GM12873 (cell line): ENCODE measurements at regions not wholly inside any gene's neighbourhood (a gene's known extent, or its start where the extent isn't known, plus 50 kb on each side); places are given as distances from the start of the nearest gene placed in this dataset.

Experiments
- TF ChIP-seq, protein P1 (sequence below): IDR thresholded peaks from 2 replicates; pipeline ENCODE4 v1.5.1; 2012; ENCODE audit warnings: low read depth, mild to moderate bottlenecking, moderate library complexity, low read length, control low read depth; ENCODE audit not compliant: insufficient read depth; ENCODE audit errors: missing control alignments

GRCh38 chr10:44192435-44192834 is 192.5 kb downstream of the CXCL12 start:
- TF ChIP-seq, protein P1, sequence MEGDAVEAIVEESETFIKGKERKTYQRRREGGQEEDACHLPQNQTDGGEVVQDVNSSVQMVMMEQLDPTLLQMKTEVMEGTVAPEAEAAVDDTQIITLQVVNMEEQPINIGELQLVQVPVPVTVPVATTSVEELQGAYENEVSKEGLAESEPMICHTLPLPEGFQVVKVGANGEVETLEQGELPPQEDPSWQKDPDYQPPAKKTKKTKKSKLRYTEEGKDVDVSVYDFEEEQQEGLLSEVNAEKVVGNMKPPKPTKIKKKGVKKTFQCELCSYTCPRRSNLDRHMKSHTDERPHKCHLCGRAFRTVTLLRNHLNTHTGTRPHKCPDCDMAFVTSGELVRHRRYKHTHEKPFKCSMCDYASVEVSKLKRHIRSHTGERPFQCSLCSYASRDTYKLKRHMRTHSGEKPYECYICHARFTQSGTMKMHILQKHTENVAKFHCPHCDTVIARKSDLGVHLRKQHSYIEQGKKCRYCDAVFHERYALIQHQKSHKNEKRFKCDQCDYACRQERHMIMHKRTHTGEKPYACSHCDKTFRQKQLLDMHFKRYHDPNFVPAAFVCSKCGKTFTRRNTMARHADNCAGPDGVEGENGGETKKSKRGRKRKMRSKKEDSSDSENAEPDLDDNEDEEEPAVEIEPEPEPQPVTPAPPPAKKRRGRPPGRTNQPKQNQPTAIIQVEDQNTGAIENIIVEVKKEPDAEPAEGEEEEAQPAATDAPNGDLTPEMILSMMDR, result no peak

DNA sequence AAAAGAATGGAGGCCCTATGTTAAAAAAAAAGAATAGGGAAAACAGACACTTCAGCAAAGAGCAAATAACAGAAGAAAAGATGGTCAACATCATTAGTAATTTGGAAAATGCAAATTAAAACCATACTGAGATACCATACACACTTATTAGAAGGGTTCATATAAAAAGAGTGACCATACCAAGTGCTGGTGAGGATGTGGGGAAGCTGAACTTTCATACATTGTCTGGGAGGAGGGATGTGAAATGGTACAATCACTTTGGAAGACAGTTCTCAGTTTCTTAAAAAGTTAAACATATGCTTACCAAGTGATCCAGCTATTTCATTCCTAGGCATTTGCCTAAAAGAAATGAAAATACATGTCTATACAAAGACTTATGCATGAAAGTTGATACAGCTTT is 194.4 kb downstream of the CXCL12 start:
- TF ChIP-seq, protein P1, result no peak

- TF ChIP-seq, protein P1, result no peak
Observed at GRCh38 chr10:44186821-44187220, 198.1 kb downstream of the CXCL12 start.

DNA sequence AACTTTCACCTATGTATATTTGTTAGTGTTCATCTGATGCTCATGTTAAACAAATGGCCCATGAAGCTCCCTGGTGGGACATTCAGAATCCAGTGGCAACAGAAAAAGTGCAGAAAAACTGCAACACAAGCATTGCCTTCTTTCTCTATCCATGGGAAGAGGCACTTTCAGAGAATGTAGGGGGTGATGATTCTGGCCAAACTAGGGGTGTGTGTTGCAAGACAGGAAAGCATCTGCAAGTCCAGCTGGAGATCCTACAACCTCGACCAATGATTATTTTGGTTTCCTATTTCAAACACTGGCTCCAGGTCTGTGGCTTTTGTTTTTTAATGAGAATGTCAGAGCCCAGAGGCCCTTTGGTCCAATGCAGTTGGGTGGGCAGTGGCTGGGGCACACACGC is 198.7 kb downstream of the CXCL12 start:
- TF ChIP-seq, protein P1, result no peak

GRCh38 chr10:44185315-44185666 is 199.6 kb downstream of the CXCL12 start:
- TF ChIP-seq, protein P1, result no peak

DNA sequence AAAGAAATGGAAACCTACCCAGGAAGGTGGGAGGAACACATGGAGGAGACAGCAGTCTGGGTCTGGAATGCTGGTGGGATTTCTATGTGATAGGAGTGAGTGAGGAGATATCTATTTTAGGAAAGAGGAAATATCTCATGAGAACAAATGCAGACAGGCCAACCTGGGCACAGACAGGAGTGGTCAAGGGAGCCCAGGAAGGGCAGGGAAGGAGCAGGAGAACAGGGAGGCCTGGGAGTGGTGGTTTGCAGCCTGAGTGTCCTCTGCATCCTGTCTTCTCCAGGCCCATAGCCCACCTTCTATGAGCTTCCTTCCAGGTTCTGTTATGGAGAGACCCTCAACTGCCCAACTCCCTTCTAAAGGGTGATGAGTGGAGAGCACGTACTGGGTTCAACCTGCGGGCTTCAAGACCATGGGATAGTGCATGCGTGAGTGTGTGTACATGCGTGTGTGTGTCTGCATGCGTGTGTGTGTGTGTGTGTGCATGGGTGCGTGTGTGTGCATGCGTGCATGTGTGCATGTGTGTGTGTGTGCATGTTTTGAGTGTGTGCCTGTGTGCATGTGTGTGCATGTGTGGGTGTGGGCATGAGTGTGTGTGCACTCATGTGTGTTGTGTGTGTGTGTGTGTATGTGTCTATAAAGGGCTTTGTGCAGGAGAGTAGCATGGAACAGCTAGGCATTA is 200.1 kb downstream of the CXCL12 start:
- TF ChIP-seq, protein P1, result no peak

DNA sequence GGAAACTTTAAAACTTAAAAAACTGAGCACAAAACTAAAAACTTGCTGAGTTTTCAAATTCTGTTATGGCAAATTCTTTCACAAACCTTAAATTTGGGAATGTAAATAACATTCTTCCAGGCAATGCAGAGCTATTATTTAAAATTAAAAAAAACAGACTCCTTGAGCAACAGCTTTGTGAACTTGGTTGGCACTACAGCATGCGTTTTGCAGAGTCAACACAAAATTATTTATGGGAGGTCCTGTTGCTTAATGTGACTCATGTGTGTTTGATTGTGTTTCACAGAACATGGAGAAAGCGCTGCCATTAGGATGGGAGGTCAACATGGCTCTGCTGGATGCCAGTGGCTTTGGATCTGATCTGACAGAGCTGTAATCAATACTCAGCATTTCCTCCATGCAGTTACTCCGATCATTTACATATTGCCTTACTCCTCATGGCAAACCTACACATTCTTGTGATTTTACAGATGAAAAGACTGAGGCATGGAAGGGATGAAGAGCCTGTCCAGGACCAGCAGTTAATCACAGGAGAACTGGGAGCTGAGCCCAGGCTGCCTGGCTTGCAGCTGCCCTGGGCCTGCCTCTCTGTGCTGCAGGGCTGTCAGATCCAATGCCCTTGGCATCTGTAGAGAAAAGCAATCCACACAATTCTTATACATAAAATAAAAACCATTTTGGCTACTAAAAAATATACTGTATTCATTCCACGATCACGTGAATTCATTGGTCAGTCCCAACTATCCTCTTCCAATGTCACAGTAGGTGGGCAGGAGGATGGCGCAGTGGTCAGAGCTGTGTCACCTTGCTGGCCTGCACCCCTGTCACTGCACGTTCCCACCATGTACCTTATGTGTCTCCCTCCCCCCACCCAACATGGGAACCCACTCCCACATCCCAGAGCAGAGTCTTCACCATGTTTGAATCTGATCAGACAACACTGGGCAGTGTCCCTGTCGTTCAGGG is 200.9 kb downstream of the CXCL12 start:
- TF ChIP-seq, protein P1, result no peak
